ENCODE measurements at regions not wholly inside any gene's neighbourhood (a gene's known extent, or its start where the extent isn't known, plus 50 kb on each side); places are given as distances from the start of the nearest gene placed in this dataset.

- TF ChIP-seq MXD4 (CRISPR knock-in tag; IDR thresholded peaks at IDR 0.05; ENCODE audit: borderline replicate concordance) (no peak), ZNF671 (CRISPR knock-in tag; IDR thresholded peaks at IDR 0.05) (no peak), CTCF (IDR thresholded peaks at IDR 0.05) (no peak)
These were observed 63.4 kb upstream of the SOD1 start (continued) for GRCh38 chr21:31596055-31596454.

DNA sequence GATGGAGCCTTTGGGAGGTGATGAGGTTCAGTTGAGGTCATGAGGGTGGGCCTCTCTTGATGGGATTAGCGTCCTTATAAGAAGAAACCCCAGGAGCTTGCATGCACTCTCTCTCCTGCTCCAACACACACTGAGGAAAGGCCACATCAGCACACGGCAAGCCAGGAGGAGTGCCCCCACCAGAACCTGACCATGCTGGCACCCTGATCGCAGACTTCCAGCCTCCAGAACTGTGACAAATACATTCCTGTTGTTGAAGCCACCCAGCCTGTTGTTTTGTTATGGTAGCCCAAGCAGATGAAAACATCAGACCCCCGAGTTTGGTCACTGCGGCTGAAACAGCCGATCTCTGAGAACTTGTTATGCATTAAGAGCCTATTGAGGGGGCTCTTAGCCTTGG lies 64.8 kb upstream of the SOD1 start:
- Mint-ChIP-seq H3K27ac (no peak overlapping the region), H3K9me3 (peaks cover 9% of the 10 kb centered on the region), H3K4me1 (no peaks in the 10 kb centered on the region), H3K36me3 (no peaks in the 10 kb centered on the region), H3K4me3 (no peak overlapping the region), H3K27me3 (ENCODE audit: low read depth) (no peaks in the 10 kb centered on the region)
- ChIA-PET CTCF (interaction anchor here (2.3 kb wide), 1 partner anchor 14 kb away, joined by 8 read pairs; no protein-coding TSS in a partner anchor), POLR2A (interaction anchor here (1.5 kb wide), 1 partner anchor 35 kb away, joined by 3 read pairs; no protein-coding TSS in a partner anchor)
- no peak for ATAC-seq
- no peak for DNase-seq (ENCODE audit: low spot score)
- TF ChIP-seq GABPB1 (CRISPR knock-in tag; IDR thresholded peaks at IDR 0.05) (no peak), MXD4 (CRISPR knock-in tag; IDR thresholded peaks at IDR 0.05; ENCODE audit: borderline replicate concordance) (no peak), CBFB (CRISPR knock-in tag; IDR thresholded peaks at IDR 0.05; ENCODE audit: low read depth) (no peak), NR1H2 (CRISPR knock-in tag; IDR thresholded peaks at IDR 0.05) (no peak), SOX15 (CRISPR knock-in tag; IDR thresholded peaks at IDR 0.05) (no peak), CTCF (IDR thresholded peaks at IDR 0.05) (no peak)
- TF ChIP-seq, protein P1, sequence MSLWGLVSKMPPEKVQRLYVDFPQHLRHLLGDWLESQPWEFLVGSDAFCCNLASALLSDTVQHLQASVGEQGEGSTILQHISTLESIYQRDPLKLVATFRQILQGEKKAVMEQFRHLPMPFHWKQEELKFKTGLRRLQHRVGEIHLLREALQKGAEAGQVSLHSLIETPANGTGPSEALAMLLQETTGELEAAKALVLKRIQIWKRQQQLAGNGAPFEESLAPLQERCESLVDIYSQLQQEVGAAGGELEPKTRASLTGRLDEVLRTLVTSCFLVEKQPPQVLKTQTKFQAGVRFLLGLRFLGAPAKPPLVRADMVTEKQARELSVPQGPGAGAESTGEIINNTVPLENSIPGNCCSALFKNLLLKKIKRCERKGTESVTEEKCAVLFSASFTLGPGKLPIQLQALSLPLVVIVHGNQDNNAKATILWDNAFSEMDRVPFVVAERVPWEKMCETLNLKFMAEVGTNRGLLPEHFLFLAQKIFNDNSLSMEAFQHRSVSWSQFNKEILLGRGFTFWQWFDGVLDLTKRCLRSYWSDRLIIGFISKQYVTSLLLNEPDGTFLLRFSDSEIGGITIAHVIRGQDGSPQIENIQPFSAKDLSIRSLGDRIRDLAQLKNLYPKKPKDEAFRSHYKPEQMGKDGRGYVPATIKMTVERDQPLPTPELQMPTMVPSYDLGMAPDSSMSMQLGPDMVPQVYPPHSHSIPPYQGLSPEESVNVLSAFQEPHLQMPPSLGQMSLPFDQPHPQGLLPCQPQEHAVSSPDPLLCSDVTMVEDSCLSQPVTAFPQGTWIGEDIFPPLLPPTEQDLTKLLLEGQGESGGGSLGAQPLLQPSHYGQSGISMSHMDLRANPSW (CRISPR knock-in tag; conservative IDR thresholded peaks at IDR 0.05; ENCODE audit: low read depth), result no peak

GRCh38 chr21:31594279-31594678 lies 65.2 kb upstream of the SOD1 start:
- Mint-ChIP-seq H3K36me3 (no peaks in the 10 kb centered on the region), H3K27me3 (ENCODE audit: low read depth) (no peaks in the 10 kb centered on the region), H3K4me1 (no peaks in the 10 kb centered on the region), H3K27ac (no peak overlapping the region), H3K9me3 (peaks cover 9% of the 10 kb centered on the region), H3K4me3 (no peak overlapping the region)
- POLR2A ChIA-PET, result interaction anchor here (0.7 to 1.5 kb wide), 2 partner anchors 35 to 126 kb away, joined by 3 to 4 read pairs; no protein-coding TSS in a partner anchor
- DNase-seq (ENCODE audit: low spot score) (no peak), ATAC-seq (no peak)
- TF ChIP-seq ZNF423 (CRISPR knock-in tag; IDR thresholded peaks at IDR 0.05) (no peak), JUN (CRISPR knock-in tag; IDR thresholded peaks at IDR 0.05) (no peak), NR3C1 (CRISPR knock-in tag; conservative IDR thresholded peaks at IDR 0.05; ENCODE audit: low read depth) (no peak), ZNF232 (CRISPR knock-in tag; IDR thresholded peaks at IDR 0.05) (no peak), FOXK1 (CRISPR knock-in tag; IDR thresholded peaks at IDR 0.05) (no peak), GTF2I (CRISPR knock-in tag; conservative IDR thresholded peaks at IDR 0.05) (no peak), OVOL2 (CRISPR knock-in tag; IDR thresholded peaks at IDR 0.05; ENCODE audit: borderline replicate concordance) (no peak), ERG (CRISPR knock-in tag; IDR thresholded peaks at IDR 0.05) (no peak), ZNF121 (CRISPR knock-in tag; IDR thresholded peaks at IDR 0.05) (no peak), ZNF138 (CRISPR knock-in tag; conservative IDR thresholded peaks at IDR 0.05) (no peak)
- TF ChIP-seq, protein P2, sequence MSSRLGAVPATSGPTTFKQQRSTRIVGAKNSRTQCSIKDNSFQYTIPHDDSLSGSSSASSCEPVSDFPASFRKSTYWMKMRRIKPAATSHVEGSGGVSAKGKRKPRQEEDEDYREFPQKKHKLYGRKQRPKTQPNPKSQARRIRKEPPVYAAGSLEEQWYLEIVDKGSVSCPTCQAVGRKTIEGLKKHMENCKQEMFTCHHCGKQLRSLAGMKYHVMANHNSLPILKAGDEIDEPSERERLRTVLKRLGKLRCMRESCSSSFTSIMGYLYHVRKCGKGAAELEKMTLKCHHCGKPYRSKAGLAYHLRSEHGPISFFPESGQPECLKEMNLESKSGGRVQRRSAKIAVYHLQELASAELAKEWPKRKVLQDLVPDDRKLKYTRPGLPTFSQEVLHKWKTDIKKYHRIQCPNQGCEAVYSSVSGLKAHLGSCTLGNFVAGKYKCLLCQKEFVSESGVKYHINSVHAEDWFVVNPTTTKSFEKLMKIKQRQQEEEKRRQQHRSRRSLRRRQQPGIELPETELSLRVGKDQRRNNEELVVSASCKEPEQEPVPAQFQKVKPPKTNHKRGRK (CRISPR knock-in tag; IDR thresholded peaks at IDR 0.05; ENCODE audit: borderline replicate concordance), result no peak
- TF ChIP-seq, protein P3, sequence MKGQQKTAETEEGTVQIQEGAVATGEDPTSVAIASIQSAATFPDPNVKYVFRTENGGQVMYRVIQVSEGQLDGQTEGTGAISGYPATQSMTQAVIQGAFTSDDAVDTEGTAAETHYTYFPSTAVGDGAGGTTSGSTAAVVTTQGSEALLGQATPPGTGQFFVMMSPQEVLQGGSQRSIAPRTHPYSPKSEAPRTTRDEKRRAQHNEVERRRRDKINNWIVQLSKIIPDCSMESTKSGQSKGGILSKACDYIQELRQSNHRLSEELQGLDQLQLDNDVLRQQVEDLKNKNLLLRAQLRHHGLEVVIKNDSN (CRISPR knock-in tag; IDR thresholded peaks at IDR 0.05), result no peak
- TF ChIP-seq, protein P4, sequence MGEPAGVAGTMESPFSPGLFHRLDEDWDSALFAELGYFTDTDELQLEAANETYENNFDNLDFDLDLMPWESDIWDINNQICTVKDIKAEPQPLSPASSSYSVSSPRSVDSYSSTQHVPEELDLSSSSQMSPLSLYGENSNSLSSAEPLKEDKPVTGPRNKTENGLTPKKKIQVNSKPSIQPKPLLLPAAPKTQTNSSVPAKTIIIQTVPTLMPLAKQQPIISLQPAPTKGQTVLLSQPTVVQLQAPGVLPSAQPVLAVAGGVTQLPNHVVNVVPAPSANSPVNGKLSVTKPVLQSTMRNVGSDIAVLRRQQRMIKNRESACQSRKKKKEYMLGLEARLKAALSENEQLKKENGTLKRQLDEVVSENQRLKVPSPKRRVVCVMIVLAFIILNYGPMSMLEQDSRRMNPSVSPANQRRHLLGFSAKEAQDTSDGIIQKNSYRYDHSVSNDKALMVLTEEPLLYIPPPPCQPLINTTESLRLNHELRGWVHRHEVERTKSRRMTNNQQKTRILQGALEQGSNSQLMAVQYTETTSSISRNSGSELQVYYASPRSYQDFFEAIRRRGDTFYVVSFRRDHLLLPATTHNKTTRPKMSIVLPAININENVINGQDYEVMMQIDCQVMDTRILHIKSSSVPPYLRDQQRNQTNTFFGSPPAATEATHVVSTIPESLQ (CRISPR knock-in tag; IDR thresholded peaks at IDR 0.05), result no peak
- CTCF ChIA-PET, result interaction anchor here (1.6 to 2.3 kb wide), 2 partner anchors 13 to 14 kb away, joined by 4 to 8 read pairs; no protein-coding TSS in a partner anchor

Measured in WTC11 (cell line).